GM19328 (cell line): ENCODE measurements at regions not wholly inside any gene's neighbourhood (a gene's known extent, or its start where the extent isn't known, plus 50 kb on each side); places are given as distances from the start of the nearest gene placed in this dataset.
"Not testable (repeated sequence)": the region's sequence is repeated elsewhere in the genome, so short reads cannot be mapped to it uniquely, and the experiment has no call there.

Source experiments
- ATAC-seq: cut with Tn5 transposase; IDR thresholded peaks from one replicate; pipeline ENCODE4 v1.9.1; 2021; ENCODE audit warnings: mild to moderate bottlenecking, moderate library complexity; ENCODE audit not compliant: unreplicated experiment

DNA sequence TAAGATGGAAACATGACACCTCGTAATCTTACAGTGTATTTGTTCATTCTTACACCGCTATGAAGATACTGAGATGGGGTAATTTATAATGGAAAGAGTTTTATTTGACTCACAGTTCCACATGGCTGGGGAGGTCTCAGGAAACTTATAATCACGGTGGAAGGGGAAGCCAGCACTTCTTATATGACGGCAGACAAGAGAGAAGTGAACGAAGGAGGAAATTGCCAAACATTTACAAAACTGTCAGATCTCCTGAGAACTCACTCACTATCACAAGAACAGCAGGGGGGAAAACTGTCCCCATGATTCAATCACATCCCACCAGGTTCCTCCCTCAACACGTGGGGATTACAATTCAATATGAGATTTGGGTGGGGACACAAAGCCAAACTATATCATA lies 282.3 kb downstream of the HGF start:
- no peak for ATAC-seq

DNA sequence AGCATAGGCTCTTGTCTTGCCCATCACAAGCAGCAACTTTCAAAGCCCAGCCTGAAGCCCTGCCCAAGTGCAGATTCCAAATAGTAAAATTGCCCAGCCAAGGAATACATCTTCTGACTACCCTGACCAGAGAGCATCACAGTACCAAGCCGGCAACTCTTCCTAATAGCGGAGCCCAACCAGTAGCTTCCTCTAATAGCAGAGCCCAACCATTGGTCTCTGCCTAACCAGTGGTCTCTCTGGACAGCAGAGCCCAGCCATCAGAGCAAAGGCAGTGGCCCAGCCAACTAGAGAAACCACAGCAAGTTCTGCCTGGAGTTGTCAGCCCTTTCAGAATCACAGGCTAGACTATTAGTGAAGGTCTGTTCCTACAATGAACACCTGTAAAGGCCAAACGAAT lies 285.6 kb downstream of the HGF start:
- ATAC-seq: no peak

DNA sequence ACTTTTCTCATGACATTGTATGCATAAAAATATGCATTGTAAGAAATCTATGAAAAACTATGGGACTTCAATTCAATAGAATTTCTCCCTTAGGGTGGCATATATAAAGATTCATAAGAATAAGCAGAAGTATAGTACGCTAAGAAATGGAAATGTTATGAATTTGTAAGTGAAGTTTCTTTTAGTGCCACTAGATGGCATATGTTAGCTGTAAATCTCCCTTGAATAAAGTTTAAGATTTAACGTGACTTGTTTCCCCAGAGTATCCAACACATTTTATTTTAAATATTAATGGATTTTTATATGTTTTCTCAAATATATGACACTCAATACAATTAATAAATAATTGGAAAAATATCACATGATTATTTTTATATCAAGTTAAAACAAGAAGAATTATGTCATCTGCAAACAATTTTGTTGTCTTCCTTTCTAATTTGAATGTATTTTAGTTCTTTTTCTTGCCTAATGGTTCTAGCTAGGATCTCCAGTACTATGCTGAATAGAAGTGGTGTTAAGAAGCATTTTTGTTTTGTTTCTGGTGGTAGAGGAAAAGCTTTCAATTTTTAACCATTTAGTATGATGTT lies 287.2 kb downstream of the HGF start:
- no peak for ATAC-seq

DNA sequence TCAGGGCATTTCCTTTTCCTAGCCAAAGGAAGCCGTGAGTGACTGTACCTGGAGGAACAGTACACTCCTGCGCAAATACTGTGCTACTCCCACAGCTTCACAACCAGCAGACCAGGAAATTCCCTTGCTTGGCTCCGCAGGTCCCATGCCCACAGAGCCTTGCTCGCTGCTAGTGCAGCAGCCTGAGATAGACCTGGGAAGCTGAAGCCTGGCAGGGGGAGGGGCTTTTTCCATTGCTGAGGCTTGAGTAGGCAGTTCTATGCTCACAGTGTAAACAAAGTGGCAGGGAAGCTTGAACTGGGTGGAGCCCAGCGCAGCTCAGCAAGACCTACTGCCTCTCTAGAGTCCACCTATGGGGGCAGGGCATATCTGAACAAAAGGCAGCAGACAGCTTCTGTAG lies 291.2 kb downstream of the HGF start:
- ATAC-seq: no peak

DNA sequence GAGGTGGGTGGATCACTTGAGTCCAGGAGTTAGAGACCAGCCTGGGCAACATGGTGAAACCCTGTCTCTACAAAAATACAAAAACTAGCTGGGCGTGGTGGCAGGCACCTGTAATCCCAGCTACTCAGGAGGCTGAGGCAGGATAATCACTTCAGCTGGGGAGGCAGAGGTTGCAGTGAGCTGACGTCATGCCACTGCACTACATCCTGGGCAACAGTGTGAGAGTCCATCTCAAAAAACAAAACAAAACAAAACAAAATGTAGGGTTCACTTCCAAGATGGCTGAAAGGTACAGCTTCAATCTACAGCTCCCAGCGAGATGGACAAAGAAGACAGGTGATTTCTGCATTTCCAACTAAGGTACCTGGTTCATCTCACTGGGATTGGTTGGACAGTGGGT lies 291.6 kb downstream of the HGF start:
- not testable (repeated sequence) for ATAC-seq

DNA sequence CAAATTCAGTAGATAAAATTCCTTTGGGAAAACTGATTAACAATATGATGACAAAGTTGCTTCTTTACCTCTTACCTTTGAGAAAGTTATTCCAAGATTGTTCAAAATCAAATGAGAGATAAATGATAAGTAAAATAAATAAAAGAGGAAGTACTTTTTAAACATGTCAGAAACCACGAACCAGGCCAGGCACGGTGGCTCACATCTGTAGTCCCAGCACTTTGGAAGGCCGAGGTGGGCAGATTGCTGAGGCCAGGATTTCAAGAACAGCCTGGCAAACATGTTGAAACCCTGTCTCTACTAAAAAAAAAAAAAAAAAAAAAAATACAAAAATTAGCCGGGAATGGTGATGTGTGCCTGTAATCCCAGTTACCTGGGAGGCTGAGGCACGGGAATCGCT lies 296.6 kb downstream of the HGF start:
- ATAC-seq: no peak

DNA sequence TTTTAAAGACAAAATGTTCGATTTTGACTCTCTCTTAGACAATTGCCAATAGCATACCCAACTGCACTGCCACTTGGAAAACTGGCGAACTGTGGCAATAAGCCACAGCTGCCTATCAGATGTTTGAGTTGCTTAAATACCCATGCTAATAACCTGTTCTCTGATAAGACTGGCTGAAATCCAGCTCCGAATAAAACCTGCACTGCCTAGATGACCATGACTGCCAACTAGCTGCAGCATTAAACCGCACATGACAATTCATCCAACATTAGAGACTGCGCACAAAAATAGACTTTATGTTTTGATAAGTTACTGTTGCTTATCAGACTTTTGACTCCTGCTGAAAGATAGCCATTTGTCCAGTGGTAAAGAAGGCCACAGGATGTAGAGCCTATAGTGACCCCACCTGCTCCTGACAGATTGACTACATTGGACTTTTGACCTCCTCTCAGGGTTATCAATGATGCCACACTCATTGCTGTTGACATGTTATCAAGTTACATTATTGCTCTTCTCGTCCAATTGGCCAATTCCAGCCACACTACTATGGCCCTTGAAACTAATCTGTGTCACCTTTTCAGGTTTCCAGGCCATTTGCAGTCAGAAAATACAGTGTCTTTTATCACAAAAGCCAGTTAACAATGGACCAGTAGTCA lies 299.0 kb downstream of the HGF start:
- ATAC-seq: no peak

DNA sequence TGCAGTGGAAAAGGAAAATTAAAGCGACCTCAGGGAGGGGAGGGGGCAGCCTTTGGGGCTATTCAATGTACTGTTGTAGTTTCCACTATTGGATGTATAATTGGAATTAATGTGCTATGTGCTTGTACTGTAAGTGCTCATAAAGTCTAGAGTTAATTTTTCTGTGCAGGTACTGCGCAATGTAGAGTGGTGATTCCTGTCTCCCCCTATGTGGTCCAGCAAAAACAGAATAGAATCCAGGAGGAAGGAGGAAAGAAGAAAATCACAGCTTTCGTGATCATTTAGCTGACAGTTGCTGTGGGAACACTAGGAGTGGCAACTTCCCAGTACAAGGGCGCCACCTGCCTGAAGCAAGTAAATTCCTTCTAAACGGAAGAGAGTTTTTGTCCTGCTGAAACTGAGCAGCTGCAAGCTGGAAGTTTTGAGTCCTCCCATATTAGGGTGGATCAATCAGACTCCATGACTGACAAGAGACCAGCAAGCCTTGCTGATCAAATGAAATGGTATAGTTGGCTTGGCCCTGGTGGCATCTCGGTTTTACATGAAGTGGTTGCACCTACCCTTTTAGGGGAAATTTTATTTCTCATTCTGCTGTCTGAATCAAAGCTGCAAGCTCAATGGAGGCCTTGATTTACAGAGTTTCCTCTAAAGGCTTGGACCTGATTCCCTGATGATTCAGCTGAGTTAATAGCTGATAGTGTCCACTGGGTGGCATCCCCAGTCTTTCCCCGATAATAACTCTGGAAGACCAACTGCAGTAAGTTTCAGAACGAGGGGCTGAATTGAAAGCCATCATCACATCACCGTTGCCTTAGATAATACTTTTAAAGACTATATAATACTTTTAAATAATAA lies 299.8 kb downstream of the HGF start:
- ATAC-seq: no peak

DNA sequence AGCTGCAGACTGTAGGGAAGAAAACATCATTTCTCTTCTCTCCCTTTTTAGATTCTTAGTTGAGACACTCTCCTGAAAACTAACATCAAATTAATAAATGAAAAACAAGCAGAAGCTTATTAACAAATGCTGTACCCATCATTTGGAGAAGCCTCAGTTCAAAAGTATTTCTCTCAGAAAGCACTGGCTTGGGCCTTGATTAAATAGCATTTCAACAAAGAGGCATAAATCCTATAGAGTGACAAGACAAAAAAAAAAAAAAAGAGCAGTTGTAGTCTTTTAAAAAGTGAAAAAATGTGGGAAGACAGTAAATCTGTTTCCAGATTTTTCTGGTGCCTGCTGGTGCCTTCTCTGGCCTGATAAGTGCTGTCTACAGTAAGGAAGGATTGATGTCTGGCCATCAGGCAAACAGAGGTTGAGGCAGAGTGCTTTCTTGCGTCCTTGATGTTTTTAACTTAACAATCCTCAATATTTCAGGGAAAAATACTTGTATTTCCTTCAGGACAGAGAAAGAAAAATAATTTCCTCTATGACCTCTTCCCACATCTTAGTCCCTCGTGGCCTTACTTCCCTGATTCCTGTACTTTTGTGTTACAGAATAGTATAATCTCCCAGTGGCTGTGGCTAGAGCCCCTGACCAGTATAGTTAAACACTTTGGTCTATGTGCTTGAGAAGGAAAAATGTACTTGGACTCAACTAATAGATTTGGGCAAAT lies 300.5 kb downstream of the HGF start:
- ATAC-seq: no peak

DNA sequence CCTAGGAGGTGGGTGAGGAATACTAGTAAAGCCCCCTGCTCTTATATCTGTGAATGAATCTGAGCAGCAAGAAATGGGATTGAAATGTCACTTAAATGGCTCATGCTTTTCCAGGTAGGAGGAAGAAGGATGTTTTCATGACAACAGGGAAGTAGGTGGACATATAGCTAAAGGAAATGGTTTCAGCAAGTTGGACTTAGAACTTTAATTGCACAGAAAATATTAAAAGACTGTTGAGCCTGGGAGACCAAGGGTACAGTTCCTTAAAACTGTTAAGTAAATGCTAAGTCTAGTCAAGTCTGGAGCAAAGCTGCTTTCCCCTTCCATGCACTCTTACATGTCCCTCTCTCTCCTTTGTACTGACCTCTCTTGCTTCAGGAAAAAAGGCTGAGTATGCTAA lies 301.3 kb downstream of the HGF start:
- no peak for ATAC-seq

DNA sequence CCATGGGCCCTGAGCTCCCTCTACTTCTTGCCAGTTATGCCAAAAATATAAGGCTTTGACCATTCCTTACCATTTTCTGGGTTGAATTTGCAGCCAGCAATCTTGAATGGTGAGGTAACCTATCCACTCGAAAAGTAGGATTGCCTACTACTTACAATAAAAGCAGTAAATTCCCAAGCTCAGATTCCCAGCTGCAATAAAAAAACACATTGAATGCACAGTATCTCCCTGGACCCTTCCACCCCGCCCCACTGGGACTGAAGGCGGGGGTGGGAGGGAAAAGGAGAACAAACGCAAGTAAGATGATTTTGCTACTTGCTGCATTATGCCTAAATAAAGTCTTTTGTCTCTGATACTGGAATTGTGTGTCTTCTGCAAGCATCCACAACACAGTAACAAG lies 301.9 kb downstream of the HGF start:
- no peak for ATAC-seq

DNA sequence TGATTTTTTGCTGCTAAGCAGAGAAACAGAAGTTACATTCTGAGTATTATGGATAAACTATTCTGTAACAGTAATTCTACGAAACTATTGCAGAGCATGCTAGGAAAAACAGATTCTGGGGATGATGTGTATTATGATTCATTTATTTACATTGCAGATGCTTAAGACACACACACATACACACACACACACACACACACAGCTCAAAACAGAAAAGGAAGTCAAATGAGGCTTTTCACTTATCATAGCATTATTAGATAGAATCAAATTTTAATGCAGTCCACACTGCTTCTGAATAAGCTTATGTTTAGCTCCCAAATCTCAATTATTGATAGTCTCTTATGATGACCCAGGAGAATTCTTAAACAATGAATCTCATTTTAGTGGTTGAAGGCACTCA lies 307.2 kb downstream of the HGF start:
- no peak for ATAC-seq

DNA sequence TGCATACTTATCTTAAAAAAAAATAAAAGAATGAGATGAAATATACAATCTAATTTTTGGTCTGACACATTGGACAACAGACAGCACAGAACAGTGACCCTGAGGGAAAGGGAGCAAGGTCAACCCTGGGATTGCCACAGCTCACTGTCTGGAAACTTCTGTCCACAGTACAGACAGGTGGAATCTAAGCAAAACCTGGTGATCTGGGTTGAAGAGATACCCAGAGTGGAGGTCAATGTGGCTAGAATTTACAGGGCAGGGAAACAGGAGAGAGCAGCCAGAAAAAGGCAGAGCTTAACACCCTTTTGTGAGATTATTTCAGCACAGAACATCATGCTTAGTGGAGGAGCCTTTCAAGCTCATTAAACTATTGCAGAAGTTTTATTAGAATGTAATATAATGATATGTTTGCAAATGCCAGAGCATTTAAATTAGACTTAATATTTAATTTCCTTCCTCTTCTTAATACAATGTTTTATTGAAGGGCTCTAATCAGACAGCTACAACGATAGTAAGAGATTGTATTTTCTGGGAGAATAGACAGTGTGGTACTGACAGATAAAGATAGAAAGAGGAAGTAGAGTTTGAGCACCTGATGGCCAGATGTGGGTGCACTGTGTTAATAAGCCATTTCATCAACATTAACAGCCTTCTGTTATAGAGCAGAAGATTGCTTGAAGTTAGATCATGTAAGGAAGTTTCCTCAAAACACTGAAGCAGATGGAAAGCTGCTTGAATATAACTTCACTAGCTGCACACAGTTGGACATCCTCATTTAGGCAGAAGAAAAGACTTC lies 309.4 kb downstream of the HGF start:
- ATAC-seq: no peak

DNA sequence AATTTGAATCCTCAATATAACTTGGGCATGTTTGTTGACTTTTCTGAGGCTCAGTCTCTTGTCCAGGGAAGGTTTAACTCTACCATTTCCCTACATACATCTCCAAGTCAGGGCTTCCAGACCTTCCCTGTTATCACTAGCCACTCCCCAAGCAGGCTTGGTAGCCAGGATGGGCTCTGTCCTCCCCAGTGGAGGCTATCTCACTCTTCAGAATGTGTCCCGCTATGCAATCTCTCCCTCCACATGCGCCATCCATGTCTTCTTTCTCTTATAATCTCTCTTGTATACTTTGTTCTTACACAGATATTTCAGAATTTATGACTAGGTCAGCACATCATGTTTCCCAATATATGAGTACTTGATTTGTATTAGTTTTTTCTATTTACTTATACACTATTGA lies 310.4 kb downstream of the HGF start:
- ATAC-seq: no peak

DNA sequence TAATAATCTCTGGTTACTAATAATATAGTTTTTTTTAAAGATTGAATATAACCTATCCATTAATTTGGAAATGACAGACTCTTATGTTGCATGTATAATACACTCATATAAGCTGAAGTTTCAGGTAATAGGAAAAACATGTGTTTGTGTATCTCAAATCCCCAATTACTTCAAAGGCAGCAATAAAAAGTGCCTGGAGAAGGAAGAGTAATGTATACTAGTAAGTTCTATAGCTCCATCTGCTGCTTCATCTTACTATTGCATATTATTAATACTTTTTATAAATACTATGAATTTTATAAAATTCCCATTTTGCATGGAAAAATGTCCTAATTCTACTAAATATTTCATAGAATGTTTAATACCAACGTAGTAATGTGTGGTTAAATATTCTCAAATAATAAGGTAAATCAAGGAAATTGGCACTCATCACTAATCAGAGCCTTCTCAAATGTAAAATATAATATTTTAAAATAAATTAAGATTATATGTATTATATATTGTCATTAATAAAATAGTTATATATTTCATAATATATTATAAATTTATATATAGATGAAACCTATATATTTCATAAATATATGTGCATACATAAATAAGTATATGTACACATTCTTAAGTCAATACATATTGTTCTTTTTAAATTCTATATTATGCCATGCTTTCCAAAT lies 311.9 kb downstream of the HGF start:
- ATAC-seq: no peak

DNA sequence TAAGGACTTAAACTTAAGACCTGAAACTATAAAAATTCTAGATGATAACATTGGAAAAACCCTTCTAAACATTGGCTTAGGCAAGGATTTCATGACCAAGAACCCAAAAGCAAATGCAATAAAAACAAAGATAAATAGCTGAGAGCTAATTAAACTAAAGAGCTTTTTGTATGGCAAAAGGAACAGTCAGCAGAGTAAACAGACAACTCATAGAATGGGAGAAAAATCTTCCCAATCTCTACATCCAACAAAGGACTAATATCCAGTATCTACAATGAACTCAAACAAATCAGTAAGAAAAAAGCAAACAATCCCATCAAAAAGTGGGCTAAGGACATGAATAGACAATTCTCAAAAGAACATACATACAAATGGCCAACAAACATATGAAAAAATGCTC lies 316.1 kb downstream of the HGF start:
- not testable (repeated sequence) for ATAC-seq

DNA sequence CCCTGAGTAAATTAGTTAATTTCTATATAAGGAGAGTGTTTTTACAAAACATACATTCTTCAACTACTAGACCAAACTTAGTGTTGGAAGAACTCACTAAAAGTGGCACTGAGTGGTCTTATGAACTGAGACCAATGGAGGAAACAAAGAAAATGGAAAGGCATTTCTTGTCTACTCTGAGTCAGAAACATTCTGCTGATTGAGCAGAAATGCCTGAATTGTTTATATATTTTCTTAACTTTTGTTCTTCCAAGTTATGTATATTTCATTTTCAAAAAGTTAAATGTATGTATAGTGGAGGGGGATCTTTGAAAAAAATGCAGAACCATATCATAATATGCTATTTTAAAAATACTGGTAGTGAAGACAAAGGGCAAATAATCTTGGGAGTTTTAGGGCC lies 320.7 kb downstream of the HGF start:
- no peak for ATAC-seq

DNA sequence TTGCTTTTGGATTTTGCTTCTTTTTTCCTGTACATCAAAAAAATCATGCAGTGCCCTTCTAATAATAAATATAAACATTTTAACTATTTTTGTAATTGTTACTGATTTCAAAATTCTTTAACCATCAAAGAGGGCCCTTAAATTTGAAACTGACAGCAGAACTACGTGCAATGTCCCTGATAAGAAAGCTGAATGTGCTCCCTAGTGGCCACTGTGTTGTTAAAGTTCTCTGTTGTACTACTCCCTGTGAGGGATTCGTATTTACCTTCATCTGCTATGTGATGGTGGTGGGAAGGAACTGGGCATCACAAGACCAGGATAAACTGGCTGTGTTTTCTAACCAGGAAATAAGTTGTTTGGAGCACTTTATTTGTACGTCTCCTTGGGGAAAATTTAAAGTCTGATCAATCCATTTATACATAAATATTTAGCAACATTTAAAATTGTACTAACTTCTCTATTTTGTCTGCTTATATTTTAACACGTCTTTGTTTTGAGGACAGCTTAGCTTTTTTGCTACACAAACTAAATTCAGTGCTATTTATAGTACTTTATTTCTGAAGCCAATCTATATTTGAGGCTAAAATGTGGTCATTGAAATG lies 322.4 kb downstream of the HGF start:
- ATAC-seq: no peak

DNA sequence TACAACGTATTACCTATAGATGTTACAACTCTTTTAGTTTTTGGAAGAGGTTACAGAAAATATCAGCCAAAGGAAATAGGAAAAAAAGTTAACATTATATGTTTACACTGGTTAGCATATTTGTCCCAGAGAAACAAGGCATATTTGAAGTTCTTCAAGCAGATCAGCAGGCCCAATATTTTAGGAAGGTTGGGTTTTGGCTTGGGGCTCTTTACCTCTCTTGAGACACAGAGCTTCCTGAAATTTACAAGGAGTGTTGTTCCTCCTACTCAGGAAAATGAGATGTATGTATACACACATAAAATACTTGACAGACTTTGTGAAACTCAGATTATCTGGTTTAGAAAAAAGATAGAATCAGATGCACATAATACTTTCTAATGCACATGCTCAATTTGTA lies 323.6 kb downstream of the HGF start:
- no peak for ATAC-seq

DNA sequence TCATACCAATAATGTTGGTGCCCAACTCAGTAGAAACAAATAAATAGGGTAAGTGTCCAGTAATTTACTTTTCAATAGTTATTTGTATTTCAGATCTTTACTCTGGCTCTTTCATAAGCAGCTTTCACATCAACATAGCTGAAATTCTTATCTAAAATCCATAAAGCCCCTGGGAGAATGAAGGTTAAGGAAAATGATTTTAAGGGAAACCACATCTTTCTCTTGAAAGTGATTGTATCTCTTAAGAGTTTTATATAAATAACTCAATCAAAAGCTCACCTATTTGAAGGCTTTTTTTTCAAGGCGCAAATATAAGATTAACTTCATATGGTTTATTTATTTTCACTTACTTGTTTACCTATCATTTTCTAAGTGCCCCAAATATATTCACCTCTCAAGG lies 324.4 kb downstream of the HGF start:
- ATAC-seq: no peak
